ENCODE measurements at regions not wholly inside any gene's neighbourhood (a gene's known extent, or its start where the extent isn't known, plus 50 kb on each side); places are given as distances from the start of the nearest gene placed in this dataset.

- Histone ChIP-seq H3K9me3 (ENCODE audit: control insufficient read depth in 4 of 4, insufficient read depth in 3 of 4, low read length in 3 of 4) (no peaks in the 10 kb centered on the region), H3K27ac (ENCODE audit: low read depth in 1 of 2, low read length in 1 of 2) (no peak overlapping the region), H3K27me3 (ENCODE audit: control insufficient read depth in 3 of 3, insufficient read depth in 3 of 3, low read length in 2 of 3) (no peaks in the 10 kb centered on the region), H3K9ac (ENCODE audit: insufficient read depth in 1 of 2, low read length in 2 of 2) (no peak overlapping the region), H3K4me1 (ENCODE audit: control insufficient read depth in 5 of 5, insufficient read depth in 5 of 5, low read length in 5 of 5) (no peaks in the 10 kb centered on the region), H3K36me3 (ENCODE audit: control insufficient read depth in 4 of 4, insufficient read depth in 4 of 4, low read length in 4 of 4) (no peaks in the 10 kb centered on the region), H3K4me3 (no peak overlapping the region)
- 81 to 87% methylated on average over 2 of the region's 2 CpGs for WGBS, 2 donors
- no peak for TF ChIP-seq CTCF (IDR thresholded peaks at IDR 0.05; ENCODE audit: control extremely low read depth, extremely low read depth)
- DNase-seq (peak in 1 of 3 donors; percentile 36), ATAC-seq (ENCODE audit: insufficient read depth, low FRiP score) (no peak)
These were observed 101.1 kb downstream of the DLEU7 start for GRCh38 chr13:50742353-50742752.

- no peak overlapping the region for H3K9ac ChIP-seq (ENCODE audit: insufficient read depth in 1 of 2, low read length in 2 of 2)
- TF ChIP-seq CTCF (IDR thresholded peaks at IDR 0.05; ENCODE audit: control extremely low read depth, extremely low read depth) = no peak
- no peaks in the 10 kb centered on the region for H3K9me3 ChIP-seq (ENCODE audit: control insufficient read depth in 4 of 4, insufficient read depth in 3 of 4, low read length in 3 of 4)
- H3K4me1 ChIP-seq (ENCODE audit: control insufficient read depth in 5 of 5, insufficient read depth in 5 of 5, low read length in 5 of 5) = no peaks in the 10 kb centered on the region
- no peak for ATAC-seq (ENCODE audit: insufficient read depth, low FRiP score)
- DNase-seq = no peak
- no peaks in the 10 kb centered on the region for H3K36me3 ChIP-seq (ENCODE audit: control insufficient read depth in 4 of 4, insufficient read depth in 4 of 4, low read length in 4 of 4)
- H3K27me3 ChIP-seq (ENCODE audit: control insufficient read depth in 3 of 3, insufficient read depth in 3 of 3, low read length in 2 of 3) = no peaks in the 10 kb centered on the region
- no peak overlapping the region for H3K27ac ChIP-seq (ENCODE audit: low read depth in 1 of 2, low read length in 1 of 2)
- no peak overlapping the region for H3K4me3 ChIP-seq
These were observed 100.5 kb downstream of the DLEU7 start for GRCh38 chr13:50742968-50743367.

- no peak for DNase-seq
- Histone ChIP-seq H3K27ac (ENCODE audit: low read depth in 1 of 2, low read length in 1 of 2) (no peak overlapping the region), H3K36me3 (ENCODE audit: control insufficient read depth in 4 of 4, insufficient read depth in 4 of 4, low read length in 4 of 4) (no peaks in the 10 kb centered on the region), H3K27me3 (ENCODE audit: control insufficient read depth in 3 of 3, insufficient read depth in 3 of 3, low read length in 2 of 3) (no peaks in the 10 kb centered on the region), H3K9me3 (ENCODE audit: control insufficient read depth in 4 of 4, insufficient read depth in 3 of 4, low read length in 3 of 4) (no peaks in the 10 kb centered on the region), H3K4me1 (ENCODE audit: control insufficient read depth in 5 of 5, insufficient read depth in 5 of 5, low read length in 5 of 5) (no peaks in the 10 kb centered on the region), H3K9ac (ENCODE audit: insufficient read depth in 1 of 2, low read length in 2 of 2) (no peak overlapping the region), H3K4me3 (no peak overlapping the region)
- ATAC-seq (ENCODE audit: insufficient read depth, low FRiP score) = no peak
- WGBS, 2 donors = 86 to 93% methylated on average over 6 of the region's 6 CpGs
- TF ChIP-seq CTCF (IDR thresholded peaks at IDR 0.05; ENCODE audit: control extremely low read depth, extremely low read depth) = no peak
These were observed 99.3 kb downstream of the DLEU7 start for GRCh38 chr13:50744116-50744660.

- ATAC-seq (ENCODE audit: insufficient read depth, low FRiP score) (no peak), DNase-seq (no peak)
- 67 to 88% methylated on average over 4 of the region's 4 CpGs for WGBS, 2 donors
- Histone ChIP-seq H3K4me3 (no peak overlapping the region), H3K9ac (ENCODE audit: insufficient read depth in 1 of 2, low read length in 2 of 2) (no peak overlapping the region), H3K27ac (ENCODE audit: low read depth in 1 of 2, low read length in 1 of 2) (no peak overlapping the region), H3K36me3 (ENCODE audit: control insufficient read depth in 4 of 4, insufficient read depth in 4 of 4, low read length in 4 of 4) (no peaks in the 10 kb centered on the region), H3K9me3 (ENCODE audit: control insufficient read depth in 4 of 4, insufficient read depth in 3 of 4, low read length in 3 of 4) (no peaks in the 10 kb centered on the region), H3K27me3 (ENCODE audit: control insufficient read depth in 3 of 3, insufficient read depth in 3 of 3, low read length in 2 of 3) (no peaks in the 10 kb centered on the region), H3K4me1 (ENCODE audit: control insufficient read depth in 5 of 5, insufficient read depth in 5 of 5, low read length in 5 of 5) (no peaks in the 10 kb centered on the region)
- TF ChIP-seq CTCF (IDR thresholded peaks at IDR 0.05; ENCODE audit: control extremely low read depth, extremely low read depth) = no peak
These were observed 97.9 kb downstream of the DLEU7 start for GRCh38 chr13:50745542-50746115.

Data from lung (tissue), 11 donors.